H1 (cell line): ENCODE measurements at regions not wholly inside any gene's neighbourhood (a gene's known extent, or its start where the extent isn't known, plus 50 kb on each side); places are given as distances from the start of the nearest gene placed in this dataset.

Source experiments
- BACH1 ChIP-seq: IDR thresholded peaks from 2 replicates; pipeline ENCODE4 v1.6.1; 2012; ENCODE audit warnings: low read length, improper control_type of control experiment
- FOSL1 ChIP-seq: IDR thresholded peaks from 2 replicates; pipeline ENCODE4 v1.6.1; 2011; ENCODE audit warnings: mild to moderate bottlenecking, low read depth, low read length, moderate library complexity; ENCODE audit not compliant: insufficient read depth
- POLR2AphosphoS5 ChIP-seq: IDR thresholded peaks from 2 replicates; pipeline ENCODE4 v1.6.1; 2011; ENCODE audit warnings: low read depth, low read length
- TF ChIP-seq, protein P1 (sequence below), 3 experiments: IDR thresholded peaks; 1 replicate in 2 of 3; 2 replicates in 1 of 3; pipeline versions ENCODE4 v1.5.1 to v1.6.1; 2011; ENCODE audit warnings: low read length in 3 of 3, mild to moderate bottlenecking in 3 of 3, inconsistent platforms in 2 of 3, low read depth in 1 of 3, moderate library complexity in 1 of 3; ENCODE audit not compliant: insufficient read depth in 1 of 3; ENCODE audit errors: control extremely low read depth in 1 of 3

DNA sequence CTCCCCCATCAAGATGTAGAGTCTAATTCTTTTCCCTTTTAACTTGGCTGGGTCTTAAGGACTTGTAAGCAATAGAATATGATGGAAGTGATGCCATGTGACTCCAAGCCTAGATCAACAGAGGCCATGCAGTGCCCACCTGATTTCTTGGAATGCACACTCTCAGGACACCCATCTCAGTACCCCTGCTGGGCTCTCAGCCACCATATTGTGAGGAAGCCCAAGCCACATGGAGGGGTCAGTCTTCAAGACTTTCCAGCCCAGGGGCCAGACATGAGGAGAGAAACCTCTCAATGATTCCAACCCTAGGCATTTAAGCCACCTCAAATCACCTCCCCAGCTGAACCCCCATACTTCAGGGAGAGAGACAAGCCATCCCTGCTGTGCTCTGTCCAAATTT, 62.2 kb upstream of the CARD11 start (continued):
- TF ChIP-seq, protein P1, sequence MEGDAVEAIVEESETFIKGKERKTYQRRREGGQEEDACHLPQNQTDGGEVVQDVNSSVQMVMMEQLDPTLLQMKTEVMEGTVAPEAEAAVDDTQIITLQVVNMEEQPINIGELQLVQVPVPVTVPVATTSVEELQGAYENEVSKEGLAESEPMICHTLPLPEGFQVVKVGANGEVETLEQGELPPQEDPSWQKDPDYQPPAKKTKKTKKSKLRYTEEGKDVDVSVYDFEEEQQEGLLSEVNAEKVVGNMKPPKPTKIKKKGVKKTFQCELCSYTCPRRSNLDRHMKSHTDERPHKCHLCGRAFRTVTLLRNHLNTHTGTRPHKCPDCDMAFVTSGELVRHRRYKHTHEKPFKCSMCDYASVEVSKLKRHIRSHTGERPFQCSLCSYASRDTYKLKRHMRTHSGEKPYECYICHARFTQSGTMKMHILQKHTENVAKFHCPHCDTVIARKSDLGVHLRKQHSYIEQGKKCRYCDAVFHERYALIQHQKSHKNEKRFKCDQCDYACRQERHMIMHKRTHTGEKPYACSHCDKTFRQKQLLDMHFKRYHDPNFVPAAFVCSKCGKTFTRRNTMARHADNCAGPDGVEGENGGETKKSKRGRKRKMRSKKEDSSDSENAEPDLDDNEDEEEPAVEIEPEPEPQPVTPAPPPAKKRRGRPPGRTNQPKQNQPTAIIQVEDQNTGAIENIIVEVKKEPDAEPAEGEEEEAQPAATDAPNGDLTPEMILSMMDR (IDR thresholded peaks at IDR 0.05; ENCODE audit: control extremely low read depth in 1 of 3, insufficient read depth in 1 of 3, low read depth in 1 of 3, low read length in 3 of 3): no peak
- TF ChIP-seq BACH1: no peak
- no peak for TF ChIP-seq FOSL1
- TF ChIP-seq POLR2AphosphoS5: no peak
